GM21529 (cell line): ENCODE measurements at regions not wholly inside any gene's neighbourhood (a gene's known extent, or its start where the extent isn't known, plus 50 kb on each side); places are given as distances from the start of the nearest gene placed in this dataset.
"Not testable (repeated sequence)": the region's sequence is repeated elsewhere in the genome, so short reads cannot be mapped to it uniquely, and the experiment has no call there.

Experiments used
- ATAC-seq: cut with Tn5 transposase; IDR thresholded peaks from one replicate; pipeline ENCODE4 v1.9.1; 2021; ENCODE audit not compliant: unreplicated experiment

GRCh38 chr7:131035088-131035770 lies 292.4 kb upstream of the MKLN1 start:
- no peak for ATAC-seq

- ATAC-seq, result no peak
These were observed 289.5 kb upstream of the MKLN1 start for GRCh38 chr7:131038153-131038552.

GRCh38 chr7:131039355-131039762 lies 288.3 kb upstream of the MKLN1 start:
- ATAC-seq, result no peak

GRCh38 chr7:131039836-131040235 lies 287.8 kb upstream of the MKLN1 start:
- no peak for ATAC-seq

- no peak for ATAC-seq
These were observed 287.2 kb upstream of the MKLN1 start for GRCh38 chr7:131040467-131040932.

- not testable (repeated sequence) for ATAC-seq
These were observed 286.5 kb upstream of the MKLN1 start for GRCh38 chr7:131041012-131041695.

GRCh38 chr7:131042269-131043160 lies 285.2 kb upstream of the MKLN1 start:
- no peak for ATAC-seq

GRCh38 chr7:131045526-131045925 lies 282.1 kb upstream of the MKLN1 start:
- no peak for ATAC-seq

GRCh38 chr7:131046246-131046645 lies 281.4 kb upstream of the MKLN1 start:
- ATAC-seq, result no peak

- ATAC-seq, result no peak
These were observed 279.9 kb upstream of the MKLN1 start for GRCh38 chr7:131047651-131048304.

GRCh38 chr7:131051304-131051703 lies 276.4 kb upstream of the MKLN1 start:
- no peak for ATAC-seq

- no peak for ATAC-seq
These were observed 275.3 kb upstream of the MKLN1 start for GRCh38 chr7:131052285-131052904.

GRCh38 chr7:131056007-131056406 lies 271.7 kb upstream of the MKLN1 start:
- ATAC-seq, result no peak

GRCh38 chr7:131057015-131057793 lies 270.5 kb upstream of the MKLN1 start:
- ATAC-seq, result peak; percentile 88

- ATAC-seq, result peak; percentile 40
These were observed 269.9 kb upstream of the MKLN1 start for GRCh38 chr7:131057794-131058070.

GRCh38 chr7:131058561-131059288 lies 269.0 kb upstream of the MKLN1 start:
- not testable (repeated sequence) for ATAC-seq

- not testable (repeated sequence) for ATAC-seq
These were observed 268.3 kb upstream of the MKLN1 start for GRCh38 chr7:131059401-131059800.

- ATAC-seq, result no peak
These were observed 266.5 kb upstream of the MKLN1 start for GRCh38 chr7:131061158-131061557.

- no peak for ATAC-seq
These were observed 265.9 kb upstream of the MKLN1 start for GRCh38 chr7:131061818-131062217.
